ENCODE measurements at regions not wholly inside any gene's neighbourhood (a gene's known extent, or its start where the extent isn't known, plus 50 kb on each side); places are given as distances from the start of the nearest gene placed in this dataset.

GRCh38 chr12:24201258-24201970 lies 251.9 kb upstream of the SOX5 start:
- Histone ChIP-seq H3K36me3 (ENCODE audit: insufficient read depth, low read length) (no peaks in the 10 kb centered on the region), H3K4me2 (ENCODE audit: low read length) (no peak overlapping the region), H4K20me1 (ENCODE audit: insufficient read depth) (no peaks in the 10 kb centered on the region), H3K27ac (ENCODE audit: low read length) (no peak overlapping the region), H3K9me3 (ENCODE audit: low read length) (no peaks in the 10 kb centered on the region), H3K9me2 (ENCODE audit: insufficient read depth, low read length) (no peaks in the 10 kb centered on the region), H3F3A (ENCODE audit: insufficient read depth, low read length, poor library complexity, severe bottlenecking) (no peaks in the 10 kb centered on the region), H2AFZ (ENCODE audit: low read depth, low read length) (no peak overlapping the region), H3K4me3 (ENCODE audit: low read length) (no peak overlapping the region), H3K79me2 (replicated peaks; ENCODE audit: insufficient read depth, low read length) (no peaks in the 10 kb centered on the region), H3K27me3 (ENCODE audit: insufficient read depth, low read depth, low read length) (no peaks in the 10 kb centered on the region), H3K9ac (ENCODE audit: low read length) (no peak overlapping the region)
- TF ChIP-seq EZH2 (IDR thresholded peaks at IDR 0.05; ENCODE audit: borderline replicate concordance, insufficient read depth, low read length, poor library complexity, severe bottlenecking) (no peak), EP300 (conservative IDR thresholded peaks at IDR 0.05; ENCODE audit: poor library complexity, severe bottlenecking) (no peak), MXI1 (conservative IDR thresholded peaks at IDR 0.05; ENCODE audit: poor library complexity, severe bottlenecking) (no peak), REST (IDR thresholded peaks at IDR 0.05; ENCODE audit: borderline replicate concordance) (no peak), POLR2AphosphoS5 (IDR thresholded peaks at IDR 0.05) (no peak), CTCF (IDR thresholded peaks at IDR 0.05; ENCODE audit: poor library complexity, severe bottlenecking) (no peak), TAF1 (IDR thresholded peaks at IDR 0.05; ENCODE audit: low read depth) (no peak), RAD21 (conservative IDR thresholded peaks at IDR 0.05) (no peak), SMC3 (conservative IDR thresholded peaks at IDR 0.05; ENCODE audit: poor library complexity) (no peak)

GRCh38 chr12:24200010-24200409 lies 250.5 kb upstream of the SOX5 start:
- H3K9me2 ChIP-seq (ENCODE audit: insufficient read depth, low read length) = no peaks in the 10 kb centered on the region
- TF ChIP-seq RAD21 (conservative IDR thresholded peaks at IDR 0.05) (no peak), POLR2AphosphoS5 (IDR thresholded peaks at IDR 0.05) (no peak), CTCF (IDR thresholded peaks at IDR 0.05; ENCODE audit: poor library complexity, severe bottlenecking) (no peak), EZH2 (IDR thresholded peaks at IDR 0.05; ENCODE audit: borderline replicate concordance, insufficient read depth, low read length, poor library complexity, severe bottlenecking) (no peak), REST (IDR thresholded peaks at IDR 0.05; ENCODE audit: borderline replicate concordance) (no peak)
- H3K27me3 ChIP-seq (ENCODE audit: insufficient read depth, low read depth, low read length) = no peaks in the 10 kb centered on the region
- H3K4me2 ChIP-seq (ENCODE audit: low read length) = no peak overlapping the region
- no peaks in the 10 kb centered on the region for H3K36me3 ChIP-seq (ENCODE audit: insufficient read depth, low read length)
- H3F3A ChIP-seq (ENCODE audit: insufficient read depth, low read length, poor library complexity, severe bottlenecking) = no peaks in the 10 kb centered on the region
- H3K9me3 ChIP-seq (ENCODE audit: low read length) = no peaks in the 10 kb centered on the region
- no peak overlapping the region for H2AFZ ChIP-seq (ENCODE audit: low read depth, low read length)
- no peak overlapping the region for H3K9ac ChIP-seq (ENCODE audit: low read length)
- H3K79me2 ChIP-seq (replicated peaks; ENCODE audit: insufficient read depth, low read length) = no peaks in the 10 kb centered on the region
- H4K20me1 ChIP-seq (ENCODE audit: insufficient read depth) = no peaks in the 10 kb centered on the region
- no peak overlapping the region for H3K4me3 ChIP-seq (ENCODE audit: low read length)
- no peak overlapping the region for H3K27ac ChIP-seq (ENCODE audit: low read length)
